Mesodermal cell (in vitro differentiated cells): ENCODE measurements at regions not wholly inside any gene's neighbourhood (a gene's known extent, or its start where the extent isn't known, plus 50 kb on each side); places are given as distances from the start of the nearest gene placed in this dataset.

ENCODE experiments used
- H3K27ac ChIP-seq: 2 replicates; pipeline ENCODE4 v1.7.0; 2013; ENCODE audit warnings: mild to moderate bottlenecking, low read depth, low read length, moderate library complexity; ENCODE audit not compliant: severe bottlenecking
- H3K36me3 ChIP-seq: 2 replicates; pipeline ENCODE4 v1.7.1; 2013; ENCODE audit warnings: mild to moderate bottlenecking, low read length, moderate library complexity; ENCODE audit not compliant: control insufficient read depth, insufficient read depth
- H3K4me1 ChIP-seq: one replicate; pipeline ENCODE4 v1.7.1; 2013; ENCODE audit warnings: mild to moderate bottlenecking, low read length; ENCODE audit not compliant: insufficient read depth, control insufficient read depth, poor library complexity, severe bottlenecking
- H3K4me3 ChIP-seq: 2 replicates; pipeline ENCODE4 v1.7.0; 2013; ENCODE audit warnings: low read length, control low read depth, mild to moderate bottlenecking; ENCODE audit not compliant: insufficient read depth, poor library complexity, severe bottlenecking; ENCODE audit errors: extremely low read depth
- H3K9me3 ChIP-seq: 2 replicates; pipeline ENCODE4 v1.7.1; 2013; ENCODE audit warnings: mild to moderate bottlenecking, low read length, moderate library complexity; ENCODE audit not compliant: control insufficient read depth
- WGBS, 2 experiments: methylation state at CpG; one replicate each; pipeline ENCODE4 v1.1.5; 2013; ENCODE audit warnings: missing lambda C conversion rate in 2 of 2; ENCODE audit not compliant: insufficient coverage in 2 of 2; 5-methylcytosine and 5-hydroxymethylcytosine counted together

- 89% methylated on average over 11 to 16 of the region's 27 CpGs for WGBS, 2 experiments
- Histone ChIP-seq H3K36me3 (no peaks in the 10 kb centered on the region), H3K4me3 (no peak overlapping the region), H3K9me3 (no peaks in the 10 kb centered on the region), H3K27ac (no peak overlapping the region), H3K4me1 (no peaks in the 10 kb centered on the region)
These were observed 707.3 kb downstream of the MED13L start for GRCh38 chr12:115570069-115570777.

- Histone ChIP-seq H3K9me3 (no peaks in the 10 kb centered on the region), H3K27ac (no peak overlapping the region), H3K4me3 (no peak overlapping the region), H3K4me1 (no peaks in the 10 kb centered on the region), H3K36me3 (no peaks in the 10 kb centered on the region)
- WGBS, 2 experiments: 66 to 75% methylated on average over 3 to 4 of the region's 9 CpGs
These were observed 708.0 kb downstream of the MED13L start for GRCh38 chr12:115569345-115570068.

- WGBS, 2 experiments: 96 to 100% methylated on average over 3 to 5 of the region's 5 CpGs
- Histone ChIP-seq H3K27ac (no peak overlapping the region), H3K36me3 (no peaks in the 10 kb centered on the region), H3K4me1 (peaks cover 3% of the 10 kb centered on the region), H3K4me3 (no peak overlapping the region), H3K9me3 (peaks cover 4% of the 10 kb centered on the region)
These were observed 719.2 kb downstream of the MED13L start for GRCh38 chr12:115558281-115558680.

GRCh38 chr12:115553622-115554021 lies 723.9 kb downstream of the MED13L start:
- H3K4me1 ChIP-seq: peaks cover 3% of the 10 kb centered on the region
- no peak overlapping the region for H3K27ac ChIP-seq
- H3K36me3 ChIP-seq: no peaks in the 10 kb centered on the region
- peaks cover 4% of the 10 kb centered on the region for H3K9me3 ChIP-seq
- H3K4me3 ChIP-seq: no peak overlapping the region
- 82 to 95% methylated on average over 2 of the region's 4 CpGs for WGBS, 2 experiments

GRCh38 chr12:115543269-115543668 lies 734.2 kb downstream of the MED13L start:
- Histone ChIP-seq H3K4me3 (no peak overlapping the region), H3K4me1 (no peaks in the 10 kb centered on the region), H3K36me3 (no peaks in the 10 kb centered on the region), H3K9me3 (peaks cover 7% of the 10 kb centered on the region), H3K27ac (no peak overlapping the region)
- 80% methylated on average over 1 of the region's 2 CpGs; no CpG with 5 or more reads in 1 of the 2 experiments for WGBS, 2 experiments

- WGBS, 2 experiments: 90 to 95% methylated on average over 5 to 6 of the region's 7 CpGs
- no peaks in the 10 kb centered on the region for H3K36me3 ChIP-seq
- no peak overlapping the region for H3K27ac ChIP-seq
- peaks cover 13% of the 10 kb centered on the region for H3K9me3 ChIP-seq
- H3K4me3 ChIP-seq: no peak overlapping the region
- no peaks in the 10 kb centered on the region for H3K4me1 ChIP-seq
These were observed 734.8 kb downstream of the MED13L start for GRCh38 chr12:115542656-115543055.

GRCh38 chr12:115541891-115542421 lies 735.5 kb downstream of the MED13L start:
- Histone ChIP-seq H3K9me3 (peaks cover 17% of the 10 kb centered on the region), H3K36me3 (no peaks in the 10 kb centered on the region), H3K4me1 (no peaks in the 10 kb centered on the region), H3K4me3 (no peak overlapping the region), H3K27ac (no peak overlapping the region)
- WGBS, 2 experiments: no CpG with 5 or more reads among the region's 5 CpGs

GRCh38 chr12:115528466-115528865 lies 749.0 kb downstream of the MED13L start:
- no CpG with 5 or more reads among the region's 2 CpGs for WGBS, 2 experiments

GRCh38 chr12:115521771-115522409 lies 755.6 kb downstream of the MED13L start:
- Histone ChIP-seq H3K9me3 (no peaks in the 10 kb centered on the region), H3K27ac (no peak overlapping the region), H3K4me3 (no peak overlapping the region), H3K36me3 (no peaks in the 10 kb centered on the region), H3K4me1 (no peaks in the 10 kb centered on the region)
- WGBS, 2 experiments: 69 to 88% methylated on average over 5 to 6 of the region's 8 CpGs

More at GRCh38 chr12:115528466-115528865, 749.0 kb downstream of the MED13L start:
- H3K9me3 ChIP-seq: no peaks in the 10 kb centered on the region
- no peaks in the 10 kb centered on the region for H3K4me1 ChIP-seq
- H3K4me3 ChIP-seq: no peak overlapping the region
- H3K36me3 ChIP-seq: no peaks in the 10 kb centered on the region
- no peak overlapping the region for H3K27ac ChIP-seq

- H3K27ac ChIP-seq: no peak overlapping the region
- no peak overlapping the region for H3K4me3 ChIP-seq
- no CpG with 5 or more reads among the region's 2 CpGs for WGBS, 2 experiments
- H3K36me3 ChIP-seq: no peaks in the 10 kb centered on the region
- no peaks in the 10 kb centered on the region for H3K4me1 ChIP-seq
- no peaks in the 10 kb centered on the region for H3K9me3 ChIP-seq
These were observed 757.6 kb downstream of the MED13L start for GRCh38 chr12:115519887-115520286.
